Activated CD4-positive, alpha-beta T cell treated with anti-CD3 and anti-CD28 coated beads for 36 hours (primary cell): ENCODE measurements at regions not wholly inside any gene's neighbourhood (a gene's known extent, or its start where the extent isn't known, plus 50 kb on each side); places are given as distances from the start of the nearest gene placed in this dataset.

Source experiments
- ATAC-seq: fragments of 200-7000 bp; cut with Tn5 transposase; one replicate; pipeline ENCODE4 v1.10.0; 2021; ENCODE audit warnings: mild to moderate bottlenecking, moderate library complexity
- CTCF ChIA-PET: fragments of 350-600 bp; sonication (Branson Sonifier 250); formaldehyde crosslinking; loops from one replicate; lab custom pipeline; 2021; ENCODE audit warnings: antibody characterized with exemption; lab: Charles Lee
- POLR2A ChIA-PET: fragments of 350-600 bp; sonication (Branson Sonifier 250); formaldehyde crosslinking; loops from one replicate; lab custom pipeline; 2021; ENCODE audit warnings: antibody characterized with exemption, inconsistent platforms; lab: Charles Lee
- DNase-seq: peaks from one replicate; pipeline ENCODE4 v3.0.0-alpha.2; 2020
- H3K27ac Mint-ChIP-seq: one replicate; pipeline ENCODE4 v1.8.0; 2021; ENCODE audit warnings: mixed read lengths
- H3K27me3 Mint-ChIP-seq: one replicate; pipeline ENCODE4 v1.8.0; 2021; ENCODE audit warnings: mixed read lengths
- H3K36me3 Mint-ChIP-seq: one replicate; pipeline ENCODE4 v1.8.0; 2021; ENCODE audit warnings: low read depth, mixed read lengths
- H3K4me1 Mint-ChIP-seq: one replicate; pipeline ENCODE4 v1.8.0; 2021; ENCODE audit warnings: mixed read lengths
- H3K4me3 Mint-ChIP-seq: one replicate; pipeline ENCODE4 v1.8.0; 2021; ENCODE audit warnings: mild to moderate bottlenecking, moderate library complexity, mixed read lengths
- H3K9me3 Mint-ChIP-seq: one replicate; pipeline ENCODE4 v1.8.0; 2021; ENCODE audit warnings: low read depth, mixed read lengths
- intact Hi-C, 2 experiments: fragments of 100-400 bp; cut with DNase I in 1 of 2; cut with micrococcal nuclease in 1 of 2; formaldehyde crosslinking; loops; one replicate each; pipeline versions ENCODE4 v1.14.2 to v1.15.1; 2022 to 2024; cut with DNase I, micrococcal nuclease

GRCh38 chr6:34618430-34619182, 62.5 kb upstream of the SPDEF start:
- no peak for ATAC-seq
- Mint-ChIP-seq H3K27me3 (no peaks in the 10 kb centered on the region), H3K27ac (no peak overlapping the region), H3K36me3 (no peaks in the 10 kb centered on the region), H3K4me3 (no peak overlapping the region), H3K4me1 (peaks cover 9% of the 10 kb centered on the region), H3K9me3 (no peaks in the 10 kb centered on the region)
- CTCF ChIA-PET, result interaction anchor here (1.0 to 1.3 kb wide), 2 partner anchors 9 to 158 kb away, joined by 3 to 4 read pairs; no protein-coding TSS in a partner anchor
- no peak for DNase-seq
- intact Hi-C loops, result no loop called here
- POLR2A ChIA-PET, result no interaction called here

GRCh38 chr6:34617231-34617630, 61.1 kb upstream of the SPDEF start:
- Mint-ChIP-seq H3K9me3 (no peaks in the 10 kb centered on the region), H3K36me3 (no peaks in the 10 kb centered on the region), H3K27ac (no peak overlapping the region), H3K27me3 (no peaks in the 10 kb centered on the region), H3K4me1 (peaks cover 9% of the 10 kb centered on the region), H3K4me3 (no peak overlapping the region)
- ATAC-seq (no peak), DNase-seq (no peak)
- ChIA-PET POLR2A (no interaction called here), CTCF (no interaction called here)
- intact Hi-C loops, result no loop called here

- ChIA-PET CTCF (interaction anchor here (1.1 kb wide), 1 partner anchor 51 kb away, joined by 3 read pairs; no protein-coding TSS in a partner anchor), POLR2A (no interaction called here)
- Mint-ChIP-seq H3K4me3 (no peak overlapping the region), H3K4me1 (peaks cover 9% of the 10 kb centered on the region), H3K27me3 (no peaks in the 10 kb centered on the region), H3K36me3 (no peaks in the 10 kb centered on the region), H3K9me3 (no peaks in the 10 kb centered on the region), H3K27ac (no peak overlapping the region)
- DNase-seq (no peak), ATAC-seq (no peak)
- intact Hi-C loops, result no loop called here
Observed at GRCh38 chr6:34616227-34616585, 60.1 kb upstream of the SPDEF start.

- H3K9me3 Mint-ChIP-seq, result no peaks in the 10 kb centered on the region
- H3K27me3 Mint-ChIP-seq, result no peaks in the 10 kb centered on the region
- CTCF ChIA-PET, result interaction anchor here (1.1 kb wide), 1 partner anchor 51 kb away, joined by 3 read pairs; no protein-coding TSS in a partner anchor
- peaks cover 9% of the 10 kb centered on the region for H3K4me1 Mint-ChIP-seq
- ATAC-seq (no peak), DNase-seq (no peak)
- POLR2A ChIA-PET, result no interaction called here
- H3K4me3 Mint-ChIP-seq, result no peak overlapping the region
- intact Hi-C loops, result no loop called here
- H3K27ac Mint-ChIP-seq, result no peak overlapping the region
- no peaks in the 10 kb centered on the region for H3K36me3 Mint-ChIP-seq
Observed at GRCh38 chr6:34615574-34616226, 59.6 kb upstream of the SPDEF start.

- intact Hi-C loops, result no loop called here
- Mint-ChIP-seq H3K4me3 (no peak overlapping the region), H3K27me3 (no peaks in the 10 kb centered on the region), H3K27ac (no peak overlapping the region), H3K36me3 (peaks cover 5% of the 10 kb centered on the region), H3K9me3 (no peaks in the 10 kb centered on the region), H3K4me1 (peaks cover 8% of the 10 kb centered on the region)
- POLR2A ChIA-PET, result no interaction called here
- CTCF ChIA-PET, result interaction anchor here (0.6 to 7.8 kb wide), 11 partner anchors 9 to 1370 kb away, joined by 3 to 106 read pairs (median 3); partner anchors contain the start of genes BLTP3A and SNRPC
- no peak for DNase-seq
- ATAC-seq, result no peak
Observed at GRCh38 chr6:34610819-34611477, 54.8 kb upstream of the SPDEF start.

GRCh38 chr6:34608321-34609091, 52.4 kb upstream of the SPDEF start:
- DNase-seq (no peak), ATAC-seq (no peak)
- Mint-ChIP-seq H3K4me1 (peaks cover 8% of the 10 kb centered on the region), H3K4me3 (no peak overlapping the region), H3K9me3 (no peaks in the 10 kb centered on the region), H3K27me3 (no peaks in the 10 kb centered on the region), H3K27ac (no peak overlapping the region), H3K36me3 (peaks cover 12% of the 10 kb centered on the region)
- POLR2A ChIA-PET, result interaction anchor here (0.6 to 1.3 kb wide), 2 partner anchors 48 to 192 kb away, joined by 3 to 6 read pairs; no protein-coding TSS in a partner anchor
- intact Hi-C loops, result loop anchor here (1.0 to 10.0 kb wide), 11 partner anchors 48 to 444 kb away; partner anchors contain the start of genes SMIM29 (in 2 of the 2), NUDT3 (in 1 of the 2) and RPS10 (in 1 of the 2)
- CTCF ChIA-PET, result interaction anchor here (0.5 to 7.8 kb wide), 34 partner anchors 7 to 451 kb away, joined by 3 to 106 read pairs (median 4); partner anchors contain the start of genes SMIM29 and SNRPC

- intact Hi-C loops, result loop anchor here in 1 of 2 experiments (10.0 kb wide), 1 partner anchor 442 kb away; no protein-coding TSS in a partner anchor
- H3K9me3 Mint-ChIP-seq, result no peaks in the 10 kb centered on the region
- ChIA-PET POLR2A (no interaction called here), CTCF (interaction anchor here (0.9 to 7.8 kb wide), 3 partner anchors 13 to 411 kb away, joined by 3 to 106 read pairs (median 3); no protein-coding TSS in a partner anchor)
- H3K36me3 Mint-ChIP-seq, result peaks cover 12% of the 10 kb centered on the region
- peaks cover 14% of the 10 kb centered on the region for H3K4me1 Mint-ChIP-seq
- no peak overlapping the region for H3K27ac Mint-ChIP-seq
- ATAC-seq (no peak), DNase-seq (no peak)
- no peak overlapping the region for H3K4me3 Mint-ChIP-seq
- no peaks in the 10 kb centered on the region for H3K27me3 Mint-ChIP-seq
Observed at GRCh38 chr6:34606477-34607265, 50.5 kb upstream of the SPDEF start.
